Astrocyte (in vitro differentiated cells and primary cell): ENCODE measurements at regions not wholly inside any gene's neighbourhood (a gene's known extent, or its start where the extent isn't known, plus 50 kb on each side); places are given as distances from the start of the nearest gene placed in this dataset.

Experiments
- EZH2 ChIP-seq: IDR thresholded peaks from 2 replicates; pipeline ENCODE4 v1.6.1; 2012; ENCODE audit warnings: mild to moderate bottlenecking, low read length, inconsistent platforms; ENCODE audit not compliant: insufficient read depth
- TF ChIP-seq, protein P1 (sequence below): IDR thresholded peaks from 2 replicates; pipeline ENCODE4 v1.5.1; 2011; ENCODE audit warnings: low read depth, mild to moderate bottlenecking, inconsistent platforms, low read length, moderate library complexity; ENCODE audit not compliant: insufficient read depth

DNA sequence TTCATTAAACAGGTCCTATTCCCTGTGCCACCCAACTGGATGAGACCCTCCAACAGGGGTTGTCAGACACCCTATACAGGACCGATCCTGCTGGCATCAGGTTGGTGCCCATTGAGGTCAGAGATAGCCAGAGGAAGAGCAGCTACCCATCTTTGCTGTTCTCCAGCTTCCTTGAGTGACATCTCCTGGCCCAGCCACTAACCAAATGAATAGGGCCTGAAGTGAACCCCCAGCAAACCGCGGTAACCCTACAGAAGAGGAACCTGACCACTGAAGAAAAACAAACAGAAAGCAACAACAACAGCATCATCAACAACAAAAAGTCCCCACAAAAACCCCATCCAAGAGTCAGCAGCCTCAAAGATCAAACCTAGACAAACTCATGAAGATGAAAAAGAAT is 133.6 kb upstream of the ARPP21 start:
- TF ChIP-seq EZH2: no peak
- TF ChIP-seq, protein P1, sequence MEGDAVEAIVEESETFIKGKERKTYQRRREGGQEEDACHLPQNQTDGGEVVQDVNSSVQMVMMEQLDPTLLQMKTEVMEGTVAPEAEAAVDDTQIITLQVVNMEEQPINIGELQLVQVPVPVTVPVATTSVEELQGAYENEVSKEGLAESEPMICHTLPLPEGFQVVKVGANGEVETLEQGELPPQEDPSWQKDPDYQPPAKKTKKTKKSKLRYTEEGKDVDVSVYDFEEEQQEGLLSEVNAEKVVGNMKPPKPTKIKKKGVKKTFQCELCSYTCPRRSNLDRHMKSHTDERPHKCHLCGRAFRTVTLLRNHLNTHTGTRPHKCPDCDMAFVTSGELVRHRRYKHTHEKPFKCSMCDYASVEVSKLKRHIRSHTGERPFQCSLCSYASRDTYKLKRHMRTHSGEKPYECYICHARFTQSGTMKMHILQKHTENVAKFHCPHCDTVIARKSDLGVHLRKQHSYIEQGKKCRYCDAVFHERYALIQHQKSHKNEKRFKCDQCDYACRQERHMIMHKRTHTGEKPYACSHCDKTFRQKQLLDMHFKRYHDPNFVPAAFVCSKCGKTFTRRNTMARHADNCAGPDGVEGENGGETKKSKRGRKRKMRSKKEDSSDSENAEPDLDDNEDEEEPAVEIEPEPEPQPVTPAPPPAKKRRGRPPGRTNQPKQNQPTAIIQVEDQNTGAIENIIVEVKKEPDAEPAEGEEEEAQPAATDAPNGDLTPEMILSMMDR: no peak
